AG04449 (cell line): ENCODE measurements at regions not wholly inside any gene's neighbourhood (a gene's known extent, or its start where the extent isn't known, plus 50 kb on each side); places are given as distances from the start of the nearest gene placed in this dataset.

Experiments used
- CTCF ChIA-PET: fragments of 350-600 bp; formaldehyde crosslinking; extraction: SDS; loops from one replicate; lab custom pipeline; 2021; ENCODE audit warnings: antibody characterized with exemption; lab: Yijun Ruan, JAX
- POLR2A ChIA-PET: fragments of 400-600, 350-600 bp; formaldehyde crosslinking; extraction: SDS; loops from one replicate; lab custom pipeline; 2020; ENCODE audit warnings: antibody characterized with exemption, inconsistent platforms; lab: Yijun Ruan, JAX
- DNase-seq: peaks from one replicate; pipeline ENCODE4 v3.0.0-alpha.2; 2010; ENCODE audit warnings: low read depth, low spot score
- H3K4me3 ChIP-seq: 2 replicates; pipeline ENCODE4 v1.5.1; 2011; ENCODE audit warnings: low read depth, mild to moderate bottlenecking, control low read depth, low read length
- CTCF ChIP-seq: IDR thresholded peaks from one replicate; pipeline ENCODE4 v1.5.1; 2011; ENCODE audit warnings: mild to moderate bottlenecking, moderate library complexity, low read length, control low read depth, inconsistent platforms; ENCODE audit not compliant: insufficient read depth; ENCODE audit errors: missing control alignments

- DNase-seq = peak; percentile 40
- ChIA-PET CTCF (interaction anchor here (1.1 to 1.6 kb wide), 4 partner anchors 18 to 514 kb away, joined by 3 to 4 read pairs (median 3); no protein-coding TSS in a partner anchor), POLR2A (no interaction called here)
- no peak for TF ChIP-seq CTCF
- no peak overlapping the region for H3K4me3 ChIP-seq
These were observed 384.6 kb downstream of the SLC16A7 start for GRCh38 chr12:59980476-59980875.

GRCh38 chr12:59999291-59999690 lies 403.5 kb downstream of the SLC16A7 start:
- CTCF ChIA-PET = interaction anchor here (1.4 kb wide), 1 partner anchor 21 kb away, joined by 3 read pairs; no protein-coding TSS in a partner anchor
- no peak for DNase-seq
- no peak overlapping the region for H3K4me3 ChIP-seq
- POLR2A ChIA-PET = no interaction called here
- TF ChIP-seq CTCF = no peak

DNA sequence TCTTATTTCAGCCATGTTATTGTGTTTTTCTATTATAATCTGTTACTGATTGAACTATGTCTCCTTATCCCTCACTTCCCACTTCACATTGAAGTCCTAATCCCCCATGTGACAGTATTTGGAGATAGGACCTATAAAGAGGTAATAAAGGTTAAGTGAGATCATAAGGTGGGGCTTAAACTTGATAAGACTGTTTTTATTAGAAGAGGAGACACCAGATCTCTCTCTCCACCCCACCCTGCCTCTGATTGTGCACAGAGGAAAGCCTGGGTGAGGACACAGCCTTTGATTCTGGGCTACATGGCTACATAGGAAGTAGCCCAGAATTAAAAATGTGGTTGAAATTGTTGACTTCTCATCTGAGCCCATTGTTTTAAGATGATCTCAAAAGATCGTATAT lies 414.7 kb downstream of the SLC16A7 start:
- no peak overlapping the region for H3K4me3 ChIP-seq
- no peak for DNase-seq
- CTCF ChIA-PET = no interaction called here
- POLR2A ChIA-PET = no interaction called here
- no peak for TF ChIP-seq CTCF

DNA sequence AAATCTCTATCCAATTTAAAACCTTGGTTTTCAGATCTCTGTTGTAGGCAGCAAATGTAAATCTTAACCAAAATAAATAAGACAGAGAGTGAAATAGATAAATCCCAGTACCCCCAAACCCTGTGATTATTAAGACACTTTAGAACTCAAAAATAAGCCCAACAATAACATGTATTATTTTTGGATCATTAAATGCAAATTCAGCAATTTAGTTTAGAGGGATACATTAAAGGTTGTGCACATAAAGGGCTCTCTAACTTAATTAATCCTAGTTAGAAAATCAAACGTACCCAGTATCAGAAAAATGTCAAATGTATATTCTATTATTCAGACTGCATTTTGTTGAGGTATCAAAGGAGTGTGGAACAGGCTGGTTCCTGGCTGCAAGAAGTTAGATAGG lies 416.8 kb downstream of the SLC16A7 start:
- no peak for DNase-seq
- POLR2A ChIA-PET = no interaction called here
- TF ChIP-seq CTCF = no peak

DNA sequence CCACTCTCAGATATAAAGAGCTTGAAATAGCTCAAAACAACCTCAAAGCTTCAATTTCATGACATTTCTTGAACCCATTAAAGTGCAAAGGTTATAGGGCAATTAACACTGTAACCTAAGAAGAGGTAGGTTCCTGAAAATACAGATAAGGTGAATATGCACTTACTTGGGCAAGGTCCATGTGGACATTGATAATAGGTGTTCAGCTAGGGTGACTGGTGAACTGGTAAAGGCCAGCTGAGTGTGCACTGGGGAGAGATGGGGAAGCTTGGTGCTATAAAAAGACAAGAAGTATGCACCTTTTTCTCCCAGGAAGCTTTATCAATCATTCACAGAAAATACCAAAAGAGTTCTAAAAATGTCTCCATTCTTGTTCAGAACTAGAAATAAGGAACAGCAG lies 418.6 kb downstream of the SLC16A7 start:
- no peak overlapping the region for H3K4me3 ChIP-seq
- CTCF ChIA-PET = no interaction called here
- no peak for DNase-seq
- POLR2A ChIA-PET = no interaction called here
- no peak for TF ChIP-seq CTCF

More for the DNA sequence above, 416.8 kb downstream of the SLC16A7 start:
- CTCF ChIA-PET = no interaction called here
- H3K4me3 ChIP-seq = no peak overlapping the region

- ChIA-PET POLR2A (no interaction called here), CTCF (no interaction called here)
- DNase-seq = no peak
- no peak for TF ChIP-seq CTCF
- no peak overlapping the region for H3K4me3 ChIP-seq
These were observed 424.2 kb downstream of the SLC16A7 start for GRCh38 chr12:60020068-60020467.
